ENCODE measurements at regions not wholly inside any gene's neighbourhood (a gene's known extent, or its start where the extent isn't known, plus 50 kb on each side); places are given as distances from the start of the nearest gene placed in this dataset.

DNA sequence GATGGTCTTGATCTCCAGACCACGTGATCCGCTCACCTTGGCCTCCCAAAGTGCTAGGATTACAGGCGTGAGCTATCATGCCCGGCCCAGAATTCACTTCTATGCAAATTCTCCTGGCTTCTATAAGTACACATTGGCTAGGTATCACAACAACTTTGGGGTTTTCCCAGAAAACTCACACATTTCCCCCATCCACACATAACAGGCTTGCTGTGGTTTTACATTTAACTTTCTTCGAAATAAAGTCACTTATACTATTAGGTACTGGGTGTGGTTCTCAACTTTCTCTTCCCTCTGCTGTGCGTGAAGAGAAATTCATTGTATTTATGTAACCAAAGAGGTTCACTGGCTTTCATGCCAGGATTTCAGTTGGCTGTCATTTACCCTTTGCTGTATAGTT lies 439.4 kb upstream of the CWC22 start:
- TF ChIP-seq, protein P1, sequence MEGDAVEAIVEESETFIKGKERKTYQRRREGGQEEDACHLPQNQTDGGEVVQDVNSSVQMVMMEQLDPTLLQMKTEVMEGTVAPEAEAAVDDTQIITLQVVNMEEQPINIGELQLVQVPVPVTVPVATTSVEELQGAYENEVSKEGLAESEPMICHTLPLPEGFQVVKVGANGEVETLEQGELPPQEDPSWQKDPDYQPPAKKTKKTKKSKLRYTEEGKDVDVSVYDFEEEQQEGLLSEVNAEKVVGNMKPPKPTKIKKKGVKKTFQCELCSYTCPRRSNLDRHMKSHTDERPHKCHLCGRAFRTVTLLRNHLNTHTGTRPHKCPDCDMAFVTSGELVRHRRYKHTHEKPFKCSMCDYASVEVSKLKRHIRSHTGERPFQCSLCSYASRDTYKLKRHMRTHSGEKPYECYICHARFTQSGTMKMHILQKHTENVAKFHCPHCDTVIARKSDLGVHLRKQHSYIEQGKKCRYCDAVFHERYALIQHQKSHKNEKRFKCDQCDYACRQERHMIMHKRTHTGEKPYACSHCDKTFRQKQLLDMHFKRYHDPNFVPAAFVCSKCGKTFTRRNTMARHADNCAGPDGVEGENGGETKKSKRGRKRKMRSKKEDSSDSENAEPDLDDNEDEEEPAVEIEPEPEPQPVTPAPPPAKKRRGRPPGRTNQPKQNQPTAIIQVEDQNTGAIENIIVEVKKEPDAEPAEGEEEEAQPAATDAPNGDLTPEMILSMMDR (conservative IDR thresholded peaks at IDR 0.05; ENCODE audit: low read depth, low read length) = no peak
- TF ChIP-seq EZH2 (IDR thresholded peaks at IDR 0.05; ENCODE audit: borderline replicate concordance, low read depth, low read length, poor library complexity, severe bottlenecking) = no peak

Data from A673 (cell line).